GM10266 (cell line): ENCODE measurements at regions not wholly inside any gene's neighbourhood (a gene's known extent, or its start where the extent isn't known, plus 50 kb on each side); places are given as distances from the start of the nearest gene placed in this dataset.

Experiments
- DNase-seq: peaks from one replicate; pipeline ENCODE4 v3.0.0; 2012; ENCODE audit errors: extremely low spot score
- CTCF ChIP-seq: IDR thresholded peaks from 2 replicates; pipeline ENCODE4 v1.5.1; 2012; ENCODE audit warnings: mild to moderate bottlenecking, low read depth; ENCODE audit not compliant: control insufficient read depth, insufficient read depth; ENCODE audit errors: missing control alignments

DNA sequence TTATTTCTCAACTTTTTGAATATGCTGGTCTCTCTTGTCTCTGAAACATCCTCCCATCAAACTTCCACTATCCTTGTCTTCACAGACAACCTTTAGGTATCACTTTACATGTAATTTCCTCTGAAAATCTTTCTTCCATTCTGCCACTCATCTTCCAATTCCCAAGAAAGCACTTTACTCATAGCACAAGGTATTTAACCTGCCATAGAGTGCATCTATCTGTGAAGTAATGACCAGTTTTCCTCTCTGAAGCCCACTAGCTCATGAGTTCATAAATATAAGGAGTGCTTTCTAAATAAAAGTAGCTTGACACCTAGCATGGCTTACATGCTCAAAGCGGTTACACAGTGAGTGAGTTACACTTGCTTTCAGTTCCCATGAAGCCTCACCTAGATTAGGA lies 160.7 kb upstream of the CMC1 start:
- DNase-seq = no peak
- no peak for TF ChIP-seq CTCF

DNA sequence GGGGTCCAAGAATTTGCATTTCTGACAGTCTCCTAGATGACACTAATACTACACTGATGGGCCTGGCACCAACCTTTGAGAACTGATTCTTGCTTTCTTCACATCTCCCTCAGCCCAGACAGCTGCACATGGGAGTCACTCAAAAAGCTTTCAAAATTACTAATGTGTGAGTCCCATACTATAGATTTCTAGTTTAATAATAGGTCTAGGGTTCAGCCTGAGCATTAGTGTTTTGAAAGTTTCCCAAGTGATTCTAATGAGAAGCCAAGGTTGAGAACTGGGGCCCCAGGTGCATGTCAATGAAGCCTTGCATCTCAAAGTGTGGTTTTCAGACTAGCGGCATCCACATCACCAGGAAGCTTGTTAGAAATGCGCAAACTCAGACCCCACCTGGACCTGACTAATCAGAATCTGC lies 159.9 kb upstream of the CMC1 start:
- TF ChIP-seq CTCF = no peak
- DNase-seq = peak; percentile 5

- no peak for TF ChIP-seq CTCF
- no peak for DNase-seq
These were observed 153.8 kb upstream of the CMC1 start for GRCh38 chr3:28087591-28087990.

- DNase-seq = no peak
- TF ChIP-seq CTCF = no peak
These were observed 152.4 kb upstream of the CMC1 start for GRCh38 chr3:28088811-28089526.

DNA sequence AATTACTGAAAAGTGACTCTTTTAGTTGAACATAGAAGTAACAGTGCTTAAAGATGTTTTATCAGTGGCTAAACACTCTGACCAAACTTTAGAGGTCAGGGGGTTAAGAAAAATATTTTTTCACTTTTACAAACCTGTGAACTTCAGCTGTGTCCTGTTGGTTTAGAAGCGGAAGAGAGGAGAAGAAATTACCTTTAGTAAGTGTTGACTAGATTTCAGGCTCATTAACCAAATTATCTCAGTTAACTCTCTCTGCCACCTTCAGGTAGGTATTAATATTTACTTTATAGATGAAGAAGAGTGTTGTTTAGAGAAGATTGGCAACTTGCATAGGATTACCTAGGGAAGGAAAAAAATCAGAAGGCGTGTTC lies 151.9 kb upstream of the CMC1 start:
- TF ChIP-seq CTCF = no peak
- DNase-seq = no peak

GRCh38 chr3:28099296-28099695 lies 142.1 kb upstream of the CMC1 start:
- no peak for DNase-seq
- no peak for TF ChIP-seq CTCF

DNA sequence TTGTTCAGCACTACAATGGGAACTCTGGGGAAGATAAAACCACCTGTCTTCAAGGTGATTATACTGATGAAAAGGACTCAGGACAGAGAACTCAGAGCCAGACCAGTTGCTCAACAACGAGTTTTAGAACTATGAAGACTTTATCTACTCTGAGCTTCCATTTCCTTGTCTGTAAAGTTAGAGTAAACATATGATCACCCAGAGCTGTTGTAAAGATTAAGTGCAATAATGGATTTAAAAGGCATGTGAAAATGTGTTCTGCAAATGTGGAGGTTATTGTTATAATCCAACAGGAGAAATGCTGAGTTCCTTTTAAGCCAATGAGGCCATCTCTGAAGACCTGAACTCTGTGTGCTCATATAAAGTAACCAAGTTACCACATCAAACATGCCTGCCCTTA lies 139.7 kb upstream of the CMC1 start:
- no peak for TF ChIP-seq CTCF
- no peak for DNase-seq
